Kidney capillary endothelial cell (primary cell): ENCODE measurements at regions not wholly inside any gene's neighbourhood (a gene's known extent, or its start where the extent isn't known, plus 50 kb on each side); places are given as distances from the start of the nearest gene placed in this dataset.

Experiments used
- DNase-seq: peaks from one replicate; pipeline ENCODE4 v3.0.0-alpha.2; 2018; ENCODE audit warnings: low spot score

DNA sequence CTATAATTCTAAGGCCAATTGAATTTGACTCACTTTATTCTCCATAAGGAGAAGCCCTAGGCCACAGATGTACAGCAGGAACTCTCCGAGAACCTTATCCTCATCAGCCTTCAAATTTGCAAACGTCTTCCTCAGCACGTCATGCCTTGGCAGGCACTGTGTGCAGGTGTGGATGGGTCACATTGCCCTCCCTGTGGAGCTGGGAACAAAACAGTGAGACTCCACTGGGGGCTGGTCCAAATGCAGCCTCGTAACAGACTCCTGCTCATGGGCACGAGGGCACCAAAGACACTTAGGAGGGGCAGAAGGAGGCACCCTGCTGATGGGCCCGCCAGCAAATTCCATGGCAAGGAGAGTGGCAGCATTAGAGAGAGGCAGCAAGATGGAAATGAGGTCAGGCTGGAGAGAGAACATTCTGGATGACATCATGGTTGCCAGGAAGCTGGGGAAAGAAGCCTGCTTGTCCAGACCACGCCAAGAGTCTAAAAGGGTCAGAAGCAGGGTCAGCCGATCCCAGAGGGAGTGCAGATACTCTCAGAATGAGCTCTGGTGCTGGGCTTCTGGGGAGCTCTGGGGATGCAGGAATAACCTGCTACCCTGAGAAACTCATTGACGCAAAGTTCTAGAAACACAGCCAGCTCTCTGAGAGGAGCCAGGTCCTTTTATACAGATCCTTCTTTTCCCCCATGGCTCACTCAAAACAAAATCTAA lies 242.2 kb downstream of the B3GLCT start:
- DNase-seq, result no peak

GRCh38 chr13:31442571-31442970 lies 242.8 kb downstream of the B3GLCT start:
- DNase-seq, result no peak

GRCh38 chr13:31444266-31444856 lies 244.6 kb downstream of the B3GLCT start:
- no peak for DNase-seq

DNA sequence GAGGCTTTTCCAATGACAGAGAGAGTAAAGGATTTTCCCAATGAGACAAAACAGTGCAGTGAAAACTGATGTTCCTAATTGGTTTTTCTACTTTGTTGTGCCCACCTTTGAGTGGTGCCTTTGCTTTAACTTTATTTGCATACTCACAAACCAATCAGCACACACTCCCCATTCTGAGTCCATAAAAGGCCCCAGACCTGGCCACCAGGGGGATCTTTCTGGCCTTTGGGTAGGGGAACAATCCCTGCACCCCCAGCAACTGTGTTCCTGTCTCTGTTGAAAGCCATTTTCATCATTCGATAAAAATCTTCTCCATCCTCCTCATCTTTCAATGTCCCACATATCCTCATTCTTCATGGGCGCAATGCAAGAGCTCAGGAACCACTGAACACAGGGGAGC lies 252.8 kb downstream of the B3GLCT start:
- DNase-seq, result no peak

DNA sequence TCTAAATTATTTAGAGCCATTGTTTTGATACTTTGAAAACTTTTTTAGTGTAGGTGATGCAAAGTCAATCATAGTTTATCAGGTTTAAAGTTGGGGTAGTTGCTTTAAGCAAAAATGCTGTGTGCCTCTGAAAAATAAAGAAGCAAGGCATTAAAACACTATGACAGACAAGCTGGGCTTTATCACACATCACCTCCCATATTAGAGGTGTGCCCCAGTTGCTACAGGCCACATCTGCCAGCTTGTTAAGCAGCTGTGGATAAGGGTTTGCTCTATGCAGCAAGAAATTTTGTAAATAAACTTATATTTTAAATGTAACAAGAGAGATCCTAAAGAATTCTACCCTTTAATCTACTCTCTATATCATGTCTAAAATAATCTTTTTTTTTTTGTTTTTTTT lies 255.8 kb downstream of the B3GLCT start:
- no peak for DNase-seq

DNA sequence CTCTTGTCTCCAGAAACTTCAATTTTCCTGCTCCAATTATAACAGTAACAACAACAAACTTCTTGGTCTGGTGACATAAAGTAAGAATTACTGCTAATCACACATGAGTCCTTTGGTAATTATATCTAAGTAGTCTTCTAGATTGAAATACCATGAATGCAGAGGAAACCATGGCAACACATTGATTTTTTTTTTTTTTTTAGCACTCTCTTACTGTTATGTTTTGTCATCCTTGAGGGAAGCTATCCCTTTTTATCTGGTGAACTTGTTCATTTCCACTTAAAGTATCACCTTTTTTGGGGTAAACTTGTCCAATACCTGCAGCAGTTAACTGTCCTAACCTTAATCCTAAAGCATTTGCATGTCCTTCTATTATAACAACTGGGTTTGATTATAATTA lies 256.3 kb downstream of the B3GLCT start:
- no peak for DNase-seq

DNA sequence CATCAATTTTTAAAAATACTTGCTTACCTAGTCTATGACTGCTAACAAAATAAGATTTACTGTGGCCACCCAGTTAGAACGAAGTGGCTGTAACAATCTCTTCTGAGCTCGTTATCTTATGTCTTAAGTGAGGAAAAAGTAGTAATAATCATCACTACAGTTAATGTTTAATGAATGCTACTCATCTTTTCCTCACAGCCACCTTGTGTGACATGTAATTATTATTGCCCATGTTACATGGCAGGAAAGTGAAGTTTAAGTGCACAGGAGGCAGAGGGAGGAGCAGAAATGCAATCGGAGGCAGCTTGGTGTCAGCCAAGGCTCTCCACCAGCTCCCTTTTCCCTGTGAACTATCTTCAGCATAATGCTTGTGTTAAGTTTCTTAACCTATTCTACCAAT lies 260.3 kb downstream of the B3GLCT start:
- no peak for DNase-seq

- no peak for DNase-seq
These were observed 262.1 kb downstream of the B3GLCT start for GRCh38 chr13:31461923-31462322.

DNA sequence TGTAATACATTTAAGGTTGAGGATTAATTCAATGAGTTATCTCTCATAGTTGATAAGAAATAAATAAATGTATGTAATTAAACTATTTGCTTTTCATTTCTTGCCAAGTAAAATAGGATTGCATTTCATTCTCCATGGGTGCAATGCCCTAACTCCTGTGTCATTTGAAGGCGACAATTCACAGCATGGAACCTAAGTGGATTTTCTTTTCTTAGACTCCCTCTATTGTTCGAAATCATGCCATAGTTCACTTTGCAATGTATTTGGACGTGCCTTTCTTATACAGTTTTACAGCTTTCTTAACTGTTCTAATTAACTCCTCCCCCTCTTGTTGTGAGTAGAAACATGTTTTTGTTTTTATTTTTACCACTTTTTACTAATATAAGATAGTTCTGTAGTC lies 263.0 kb downstream of the B3GLCT start:
- DNase-seq, result no peak

DNA sequence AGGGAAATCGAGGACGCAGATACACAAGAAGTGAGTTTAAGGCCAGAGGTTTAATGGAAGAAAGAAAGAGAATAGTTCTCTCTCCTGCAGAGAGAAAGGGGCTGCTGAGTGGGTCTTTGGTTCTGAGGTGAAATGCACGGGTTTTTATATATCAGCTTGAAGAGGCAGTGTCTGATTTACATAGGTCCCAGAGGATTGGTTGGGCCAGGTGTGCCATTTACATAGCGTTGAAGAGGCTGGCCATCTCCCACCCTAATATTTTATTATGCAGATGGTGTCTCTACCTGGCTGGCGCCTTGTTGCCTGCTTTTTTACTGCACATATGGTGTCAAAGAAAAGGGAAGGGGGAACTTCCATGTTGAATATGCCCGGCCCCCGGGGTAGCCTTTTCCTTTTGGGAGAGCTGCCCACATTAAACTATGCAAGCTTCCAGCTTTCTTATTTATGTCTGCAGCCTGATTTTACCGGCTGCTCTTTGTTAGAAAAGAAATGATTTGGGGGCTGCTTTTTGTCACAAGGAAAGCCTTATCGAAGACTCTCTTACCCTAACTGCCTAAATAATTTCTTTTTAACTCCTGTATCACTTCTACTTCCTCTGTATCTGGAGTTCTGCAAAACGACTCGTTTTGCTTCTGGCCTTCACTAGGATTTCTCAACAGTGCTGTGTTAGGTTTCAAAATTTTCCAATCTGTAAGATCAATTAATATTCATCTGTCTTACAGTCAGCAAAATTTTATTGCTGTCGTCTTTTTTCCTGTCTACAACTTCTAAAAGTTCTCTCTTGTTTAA lies 268.5 kb downstream of the B3GLCT start:
- no peak for DNase-seq

GRCh38 chr13:31469377-31469776 lies 269.6 kb downstream of the B3GLCT start:
- DNase-seq, result no peak

GRCh38 chr13:31476266-31476665 lies 263.1 kb upstream of the RXFP2 start:
- DNase-seq, result no peak

DNA sequence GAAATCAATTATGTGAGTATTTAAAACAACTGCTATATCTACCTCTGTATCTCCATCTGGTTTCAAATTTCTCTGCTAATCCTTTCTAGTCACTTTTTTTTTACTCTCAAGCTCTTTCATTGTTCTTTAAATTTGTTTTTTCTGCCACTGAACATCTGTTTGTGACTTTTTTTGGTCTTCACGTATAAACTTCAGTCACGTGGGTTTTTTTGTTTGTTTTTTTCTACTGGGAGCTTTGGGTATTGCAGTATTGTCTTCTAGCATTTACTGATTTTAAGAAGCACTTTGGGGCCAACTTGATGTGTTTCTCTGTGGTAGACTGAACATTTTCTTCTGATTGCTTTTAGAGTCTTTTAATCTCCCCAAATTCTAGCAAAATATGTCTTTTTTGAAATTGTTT lies 262.6 kb upstream of the RXFP2 start:
- DNase-seq, result no peak

- DNase-seq, result no peak
These were observed 261.4 kb upstream of the RXFP2 start for GRCh38 chr13:31477961-31478360.

DNA sequence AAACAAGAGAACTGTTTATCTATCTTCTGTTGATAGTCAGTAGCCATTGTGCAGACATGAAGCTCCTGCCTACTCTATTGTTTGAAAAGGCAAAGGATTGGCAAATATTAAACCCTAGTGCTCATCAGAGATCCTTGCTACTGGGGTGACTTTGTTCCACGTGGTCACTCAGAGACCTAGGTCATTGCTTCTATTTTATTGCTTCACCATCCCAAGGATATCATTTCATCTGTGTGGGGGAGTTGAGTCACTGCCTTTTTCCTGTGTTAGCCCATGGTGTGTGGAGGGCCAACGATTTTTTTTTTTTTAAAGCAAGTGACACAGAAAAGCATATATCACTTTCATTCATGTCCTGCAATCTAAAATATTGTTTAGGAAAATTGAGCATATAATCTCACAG lies 254.1 kb upstream of the RXFP2 start:
- no peak for DNase-seq

GRCh38 chr13:31485651-31486051 lies 253.7 kb upstream of the RXFP2 start:
- DNase-seq, result no peak

- DNase-seq, result no peak
These were observed 244.0 kb upstream of the RXFP2 start for GRCh38 chr13:31495336-31495735.

DNA sequence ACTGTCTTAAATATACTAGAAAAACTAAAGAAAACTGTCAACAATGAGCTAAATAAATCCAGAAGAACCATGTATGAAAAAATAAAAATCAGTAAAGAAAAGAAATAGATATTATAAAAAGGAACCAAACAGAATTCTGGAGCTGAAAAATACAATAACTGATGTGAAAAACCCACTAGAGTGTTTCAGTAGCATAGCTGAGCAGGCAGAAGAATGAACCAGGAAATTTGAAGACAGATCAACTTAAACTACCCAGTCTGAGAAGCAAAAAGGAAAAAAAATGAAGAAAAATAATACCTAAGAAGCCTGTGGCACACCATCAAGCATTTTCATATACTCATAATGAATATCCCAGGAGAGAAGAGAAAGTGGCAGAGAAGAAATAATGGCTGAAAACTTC lies 240.1 kb upstream of the RXFP2 start:
- no peak for DNase-seq

- DNase-seq, result no peak
These were observed 235.7 kb upstream of the RXFP2 start for GRCh38 chr13:31503626-31504025.

DNA sequence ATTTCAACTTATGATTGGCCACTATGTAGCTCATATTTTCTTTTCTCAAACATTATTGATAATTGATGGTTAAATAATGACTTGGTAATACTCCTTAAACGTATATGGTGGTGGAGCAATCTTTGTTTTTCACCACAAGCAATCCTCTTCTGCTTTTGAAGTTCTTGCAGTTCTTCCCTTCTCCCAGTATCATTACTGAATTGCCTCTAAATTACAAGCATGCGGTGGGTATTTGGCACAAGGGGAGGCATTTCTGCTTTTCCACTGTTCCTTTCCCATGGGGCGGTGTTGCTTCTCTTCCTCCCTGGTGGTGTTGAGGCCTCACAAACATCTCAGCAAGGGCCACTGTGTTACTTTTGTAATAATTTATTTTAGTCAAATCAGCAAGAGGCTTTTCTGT lies 234.4 kb upstream of the RXFP2 start:
- no peak for DNase-seq

GRCh38 chr13:31512331-31512730 lies 227.0 kb upstream of the RXFP2 start:
- DNase-seq, result no peak

- no peak for DNase-seq
These were observed 224.4 kb upstream of the RXFP2 start for GRCh38 chr13:31514932-31515331.

- no peak for DNase-seq
These were observed 223.9 kb upstream of the RXFP2 start for GRCh38 chr13:31515427-31515826.
